Nephron (organoid): ENCODE measurements at regions not wholly inside any gene's neighbourhood (a gene's known extent, or its start where the extent isn't known, plus 50 kb on each side); places are given as distances from the start of the nearest gene placed in this dataset.

ENCODE experiments used
- H3K27ac Mint-ChIP-seq, 3 experiments: 2 replicates each; pipeline ENCODE4 v1.8.0; 2020; ENCODE audit warnings: mixed read lengths in 3 of 3, mild to moderate bottlenecking in 2 of 3, moderate library complexity in 1 of 3
- H3K27me3 Mint-ChIP-seq: 2 replicates; pipeline ENCODE4 v1.8.0; 2021; ENCODE audit warnings: low read depth, mild to moderate bottlenecking, moderate library complexity, mixed read lengths
- H3K36me3 Mint-ChIP-seq: 2 replicates; pipeline ENCODE4 v1.8.0; 2020; ENCODE audit warnings: low read depth, mixed read lengths
- H3K4me1 Mint-ChIP-seq: 2 replicates; pipeline ENCODE4 v1.8.0; 2020; ENCODE audit warnings: mixed read lengths
- H3K4me3 Mint-ChIP-seq, 3 experiments: 2 replicates each; pipeline ENCODE4 v1.8.0; 2020; ENCODE audit warnings: mild to moderate bottlenecking in 3 of 3, mixed read lengths in 3 of 3, moderate library complexity in 2 of 3
- H3K9me3 Mint-ChIP-seq: 2 replicates; pipeline ENCODE4 v1.8.0; 2020; ENCODE audit warnings: mixed read lengths
- TF ChIP-seq, protein P1 (sequence below), 3 experiments: fragments of 200-600 bp; sonication (generic); IDR thresholded peaks; one replicate each; pipeline ENCODE4 v1.5.0; 2021; ENCODE audit warnings: antibody characterized with exemption in 3 of 3; ENCODE audit not compliant: unreplicated experiment in 3 of 3

DNA sequence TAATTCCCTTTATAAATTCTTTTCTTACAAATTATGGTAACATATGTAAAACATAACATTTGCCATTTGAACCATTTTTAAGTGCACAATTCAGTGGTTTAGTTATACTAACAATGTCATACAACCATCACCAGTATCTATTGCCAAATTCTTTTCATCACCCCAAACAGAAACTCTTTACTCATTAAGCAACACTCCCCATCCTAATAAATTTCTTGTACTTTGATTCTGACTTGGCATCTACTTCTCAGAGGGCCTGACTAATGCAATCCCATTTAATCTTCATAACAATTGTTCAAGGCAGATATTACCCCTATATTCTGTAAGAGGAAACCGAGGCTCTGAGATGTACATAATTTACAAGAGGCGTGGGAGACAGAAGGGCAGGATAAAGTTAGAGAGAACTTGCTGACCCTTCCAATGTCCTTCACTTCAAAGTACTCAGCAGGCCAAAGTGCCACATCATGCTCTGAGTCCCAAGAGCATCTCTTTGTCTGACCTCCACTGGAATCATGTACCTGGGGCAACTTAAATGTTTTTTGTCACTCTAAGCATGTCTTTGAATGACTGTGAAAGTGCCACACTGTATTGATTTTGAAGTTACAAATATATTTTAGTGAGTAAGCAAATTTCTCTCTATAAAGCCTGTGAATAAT, 255.3 kb downstream of the KIF4B start:
- TF ChIP-seq, protein P1, sequence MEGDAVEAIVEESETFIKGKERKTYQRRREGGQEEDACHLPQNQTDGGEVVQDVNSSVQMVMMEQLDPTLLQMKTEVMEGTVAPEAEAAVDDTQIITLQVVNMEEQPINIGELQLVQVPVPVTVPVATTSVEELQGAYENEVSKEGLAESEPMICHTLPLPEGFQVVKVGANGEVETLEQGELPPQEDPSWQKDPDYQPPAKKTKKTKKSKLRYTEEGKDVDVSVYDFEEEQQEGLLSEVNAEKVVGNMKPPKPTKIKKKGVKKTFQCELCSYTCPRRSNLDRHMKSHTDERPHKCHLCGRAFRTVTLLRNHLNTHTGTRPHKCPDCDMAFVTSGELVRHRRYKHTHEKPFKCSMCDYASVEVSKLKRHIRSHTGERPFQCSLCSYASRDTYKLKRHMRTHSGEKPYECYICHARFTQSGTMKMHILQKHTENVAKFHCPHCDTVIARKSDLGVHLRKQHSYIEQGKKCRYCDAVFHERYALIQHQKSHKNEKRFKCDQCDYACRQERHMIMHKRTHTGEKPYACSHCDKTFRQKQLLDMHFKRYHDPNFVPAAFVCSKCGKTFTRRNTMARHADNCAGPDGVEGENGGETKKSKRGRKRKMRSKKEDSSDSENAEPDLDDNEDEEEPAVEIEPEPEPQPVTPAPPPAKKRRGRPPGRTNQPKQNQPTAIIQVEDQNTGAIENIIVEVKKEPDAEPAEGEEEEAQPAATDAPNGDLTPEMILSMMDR (IDR thresholded peaks at IDR 0.05; ENCODE audit: unreplicated experiment in 3 of 3): no peak
- H3K9me3 Mint-ChIP-seq: no peaks in the 10 kb centered on the region
- no peak overlapping the region for H3K4me3 Mint-ChIP-seq
- no peak overlapping the region for H3K27ac Mint-ChIP-seq
- H3K27me3 Mint-ChIP-seq: peaks cover 5% of the 10 kb centered on the region
- H3K4me1 Mint-ChIP-seq: no peaks in the 10 kb centered on the region
- no peaks in the 10 kb centered on the region for H3K36me3 Mint-ChIP-seq

DNA sequence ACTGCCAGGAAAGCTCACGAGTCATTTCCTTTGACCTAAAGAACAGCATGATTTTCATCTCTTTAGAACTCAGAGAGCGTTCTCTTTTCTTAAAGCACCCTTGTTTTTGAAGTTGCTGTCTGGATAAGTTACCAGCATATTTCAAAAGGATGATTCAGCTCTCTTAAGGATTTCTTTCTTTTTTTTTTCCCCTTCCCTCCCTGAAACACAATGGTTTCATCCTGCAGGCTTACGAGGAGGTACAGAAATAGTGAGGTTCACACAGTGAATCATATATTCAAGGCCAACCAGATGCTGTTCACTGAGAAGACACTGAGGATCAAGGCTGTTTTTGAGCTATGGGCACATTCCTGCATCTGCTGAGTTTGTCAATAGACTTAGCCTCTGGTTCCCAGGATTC, 257.2 kb downstream of the KIF4B start:
- Mint-ChIP-seq H3K27me3 (peaks cover 11% of the 10 kb centered on the region), H3K4me1 (peaks cover 5% of the 10 kb centered on the region), H3K4me3 (no peak overlapping the region), H3K9me3 (no peaks in the 10 kb centered on the region), H3K36me3 (no peaks in the 10 kb centered on the region), H3K27ac (no peak overlapping the region)
- TF ChIP-seq, protein P1 (IDR thresholded peaks at IDR 0.05; ENCODE audit: unreplicated experiment in 3 of 3): no peak

DNA sequence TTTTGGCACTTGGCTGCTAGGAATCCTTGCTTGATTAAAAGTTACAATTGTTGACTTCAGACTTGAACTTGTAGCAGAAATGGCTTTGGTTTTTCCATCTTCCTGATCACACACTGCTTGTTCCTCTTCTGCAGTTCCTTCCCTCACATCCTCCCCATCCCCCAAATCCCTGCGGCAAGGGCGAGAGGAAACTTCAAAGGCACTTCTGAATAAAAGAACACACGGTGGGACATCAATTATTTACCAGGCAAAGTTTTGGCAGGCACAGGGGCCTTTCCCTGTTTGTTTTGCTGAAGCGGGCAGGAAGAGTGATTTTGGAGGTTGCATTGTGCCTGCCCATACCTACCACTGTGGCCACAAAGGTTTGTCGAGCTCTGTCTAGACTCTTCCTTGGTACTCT, 260.9 kb downstream of the KIF4B start:
- Mint-ChIP-seq H3K9me3 (no peaks in the 10 kb centered on the region), H3K4me3 (no peak overlapping the region)

DNA sequence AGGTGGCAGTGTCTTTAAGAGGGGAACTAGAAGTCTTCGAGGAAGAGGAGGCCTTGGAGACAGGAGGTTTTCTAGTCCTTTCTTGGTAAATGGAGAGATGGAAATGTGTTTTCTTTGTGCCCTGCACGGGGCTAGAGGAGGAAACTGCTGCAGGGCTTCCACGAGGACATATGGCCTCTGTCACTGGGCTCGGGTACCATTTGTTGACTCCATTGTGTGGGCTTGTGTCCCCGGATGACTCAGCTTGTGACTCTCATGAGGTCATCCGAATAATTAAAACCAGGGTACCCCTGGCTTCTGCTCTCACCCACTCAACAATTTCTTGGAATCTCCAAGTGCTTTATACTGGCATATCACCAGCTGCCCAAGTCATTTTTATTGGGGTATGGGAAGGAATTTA, 261.7 kb downstream of the KIF4B start:
- Mint-ChIP-seq H3K27ac (no peak overlapping the region), H3K4me3 (no peak overlapping the region), H3K36me3 (no peaks in the 10 kb centered on the region), H3K9me3 (no peaks in the 10 kb centered on the region), H3K27me3 (peaks cover 6% of the 10 kb centered on the region), H3K4me1 (peaks cover 5% of the 10 kb centered on the region)
- TF ChIP-seq, protein P1 (IDR thresholded peaks at IDR 0.05; ENCODE audit: unreplicated experiment in 3 of 3): no peak

More for the DNA sequence above, 260.9 kb downstream of the KIF4B start:
- Mint-ChIP-seq H3K36me3 (no peaks in the 10 kb centered on the region), H3K27ac (peak overlapping the region in 2 of 3 experiments; percentile 7 to 29), H3K27me3 (peaks cover 6% of the 10 kb centered on the region), H3K4me1 (peaks cover 5% of the 10 kb centered on the region)
- TF ChIP-seq, protein P1 (IDR thresholded peaks at IDR 0.05; ENCODE audit: unreplicated experiment in 3 of 3): no peak

DNA sequence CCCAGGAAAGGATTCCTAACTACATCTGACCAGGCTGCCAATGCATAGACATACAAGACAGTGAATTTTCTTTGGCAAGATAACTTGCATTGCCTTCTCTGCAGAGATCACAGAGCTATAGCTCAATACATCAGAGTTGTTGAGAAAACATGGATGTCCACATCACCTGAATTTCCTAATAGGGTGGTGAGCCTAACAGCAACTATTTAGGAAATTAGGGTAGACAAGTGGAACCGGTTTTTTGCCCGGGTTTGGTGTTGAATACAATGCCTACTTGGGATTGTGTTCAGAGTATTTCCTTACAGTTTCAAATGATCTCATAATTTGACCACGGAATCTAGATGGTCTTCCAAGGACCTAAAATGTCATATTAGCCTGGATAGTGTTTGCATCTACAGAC, 262.7 kb downstream of the KIF4B start:
- Mint-ChIP-seq H3K27me3 (peaks cover 6% of the 10 kb centered on the region), H3K36me3 (no peaks in the 10 kb centered on the region), H3K4me3 (no peak overlapping the region), H3K4me1 (peaks cover 5% of the 10 kb centered on the region), H3K27ac (no peak overlapping the region), H3K9me3 (no peaks in the 10 kb centered on the region)
- TF ChIP-seq, protein P1 (IDR thresholded peaks at IDR 0.05; ENCODE audit: unreplicated experiment in 3 of 3): no peak

DNA sequence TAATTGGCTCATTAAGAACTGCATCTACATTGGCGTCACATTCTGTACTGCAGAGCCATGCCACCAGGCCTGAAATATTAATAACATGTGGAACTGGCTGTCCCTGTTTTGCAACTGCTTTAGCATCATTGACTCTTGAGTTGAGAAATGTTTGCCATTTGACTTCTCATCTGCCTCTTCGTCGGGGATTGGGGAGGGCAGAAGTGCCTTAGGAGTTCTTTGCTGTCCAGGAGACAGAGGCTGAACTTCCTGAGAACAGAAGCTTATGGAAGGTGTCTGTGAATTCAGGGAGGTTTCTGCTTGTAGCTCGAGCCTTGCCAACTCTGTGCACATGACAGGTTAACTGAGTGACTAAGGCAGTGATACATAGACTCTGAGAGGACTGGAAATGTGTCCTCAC, 265.0 kb downstream of the KIF4B start:
- H3K27me3 Mint-ChIP-seq: peaks cover 16% of the 10 kb centered on the region

More for the DNA sequence above, 265.0 kb downstream of the KIF4B start:
- Mint-ChIP-seq H3K36me3 (no peaks in the 10 kb centered on the region), H3K4me3 (no peak overlapping the region), H3K4me1 (peaks cover 5% of the 10 kb centered on the region), H3K9me3 (no peaks in the 10 kb centered on the region), H3K27ac (no peak overlapping the region)
- TF ChIP-seq, protein P1 (IDR thresholded peaks at IDR 0.05; ENCODE audit: unreplicated experiment in 3 of 3): no peak
